Activated naive CD8-positive, alpha-beta T cell treated with anti-CD3 and anti-CD28 coated beads, Interleukin-2, amount 50 U/mL, for 16 hours (primary cell): ENCODE measurements at regions not wholly inside any gene's neighbourhood (a gene's known extent, or its start where the extent isn't known, plus 50 kb on each side); places are given as distances from the start of the nearest gene placed in this dataset.

Source experiments
- DNase-seq: peaks from one replicate; pipeline ENCODE4 v3.0.0-alpha.2; 2020; ENCODE audit warnings: low read depth, low spot score

DNA sequence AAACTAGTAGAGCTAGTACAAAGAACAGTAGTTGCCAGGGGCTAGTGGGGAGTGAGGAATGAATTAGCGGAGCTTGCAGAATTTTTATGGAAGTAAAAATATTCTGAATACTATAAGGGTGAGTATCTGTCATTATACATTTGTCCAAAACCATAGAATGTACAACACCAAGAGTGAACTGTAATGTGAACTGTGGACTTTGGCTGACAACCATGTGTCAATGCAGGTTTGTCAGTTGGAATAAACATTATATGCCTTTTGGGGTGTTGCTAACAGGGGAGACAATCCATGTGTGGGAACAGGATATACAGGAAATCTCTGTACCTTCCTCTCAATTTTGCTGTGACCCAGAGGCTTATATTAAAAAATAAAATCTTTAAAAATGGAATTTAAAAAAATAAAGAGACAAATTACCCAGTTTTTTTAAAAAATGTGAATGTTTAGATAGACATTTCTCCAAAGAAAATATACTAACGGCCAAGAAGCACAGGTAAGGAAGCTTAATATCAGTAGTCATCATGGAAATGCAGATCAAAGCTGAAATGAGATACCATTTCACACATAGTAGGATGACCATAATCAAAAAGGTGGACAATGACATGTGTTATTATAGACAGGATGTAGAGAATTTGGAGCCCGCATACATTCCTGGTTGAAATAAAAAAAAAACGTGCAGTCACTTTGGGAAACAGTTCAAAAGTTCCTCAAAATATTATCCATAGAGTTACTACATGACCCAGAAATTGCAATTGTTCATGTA is 899.8 kb downstream of the RAB28 start:
- no peak for DNase-seq

DNA sequence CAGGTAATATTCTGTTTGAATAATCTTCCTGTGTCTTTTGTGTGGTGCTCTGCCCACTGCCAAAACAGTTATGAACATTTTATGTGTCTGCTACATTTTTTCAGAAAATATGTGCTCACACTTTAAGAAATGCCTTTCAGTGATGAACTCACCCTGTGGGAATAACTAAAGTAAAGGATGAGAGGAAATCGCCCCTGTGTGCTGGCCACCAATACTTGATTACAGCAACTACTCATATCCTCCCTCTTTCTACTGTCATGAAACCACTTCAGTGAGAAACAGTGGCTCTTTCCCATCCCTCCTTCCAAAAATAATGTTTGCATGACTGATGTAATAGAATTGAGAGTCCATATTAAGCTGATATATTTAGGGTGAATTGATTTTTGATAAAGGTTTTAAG is 900.9 kb downstream of the RAB28 start:
- DNase-seq: no peak

GRCh38 chr4:12580787-12581186 is 903.4 kb downstream of the RAB28 start:
- no peak for DNase-seq

GRCh38 chr4:12579172-12579571 is 905.0 kb downstream of the RAB28 start:
- DNase-seq: no peak

- DNase-seq: no peak
Measured at GRCh38 chr4:12576409-12576808, 907.7 kb downstream of the RAB28 start.

DNA sequence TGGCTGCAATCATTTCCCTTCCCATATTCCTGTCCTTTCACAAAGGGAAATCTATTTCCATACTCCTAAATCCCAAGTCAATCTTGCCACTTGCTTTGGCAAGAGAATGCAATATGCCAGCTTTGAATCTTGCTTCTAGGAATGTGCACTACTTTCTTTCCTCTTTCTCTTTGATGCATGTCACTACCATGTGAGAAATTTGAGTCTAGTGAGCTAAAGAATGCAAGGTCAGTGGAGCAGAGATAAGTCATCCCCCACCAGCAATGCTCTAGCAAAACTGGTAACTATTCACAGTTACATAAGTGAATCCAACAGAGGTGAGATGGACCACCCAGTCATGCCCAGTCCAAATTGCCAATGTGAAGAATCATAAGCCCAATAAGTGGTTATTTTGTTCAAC is 910.4 kb downstream of the RAB28 start:
- no peak for DNase-seq

- DNase-seq: no peak
Measured at GRCh38 chr4:12562476-12563140, 921.5 kb downstream of the RAB28 start.

- DNase-seq: no peak
Measured at GRCh38 chr4:12562021-12562420, 922.1 kb downstream of the RAB28 start.

DNA sequence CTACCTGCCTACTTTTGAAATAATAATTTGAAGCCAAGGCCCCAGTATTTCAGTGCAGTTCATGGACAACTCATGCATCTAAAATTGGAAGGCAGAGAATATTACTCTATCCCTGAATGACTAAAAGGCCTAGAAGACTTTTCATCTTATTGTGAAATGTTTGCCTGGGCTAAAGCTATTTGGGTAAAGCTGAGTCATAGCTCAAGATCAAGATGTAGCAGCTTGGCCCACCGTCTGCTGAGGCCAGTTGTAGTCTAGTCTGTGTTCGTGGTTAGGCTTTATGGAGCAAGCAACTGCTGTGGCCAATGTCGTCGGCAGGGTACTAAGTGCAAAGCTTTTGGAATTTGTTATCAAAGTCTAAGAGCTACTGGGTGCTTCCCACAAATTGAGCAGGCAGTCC is 929.1 kb downstream of the RAB28 start:
- no peak for DNase-seq

- no peak for DNase-seq
Measured at GRCh38 chr4:12548678-12549077, 935.5 kb downstream of the RAB28 start.

DNA sequence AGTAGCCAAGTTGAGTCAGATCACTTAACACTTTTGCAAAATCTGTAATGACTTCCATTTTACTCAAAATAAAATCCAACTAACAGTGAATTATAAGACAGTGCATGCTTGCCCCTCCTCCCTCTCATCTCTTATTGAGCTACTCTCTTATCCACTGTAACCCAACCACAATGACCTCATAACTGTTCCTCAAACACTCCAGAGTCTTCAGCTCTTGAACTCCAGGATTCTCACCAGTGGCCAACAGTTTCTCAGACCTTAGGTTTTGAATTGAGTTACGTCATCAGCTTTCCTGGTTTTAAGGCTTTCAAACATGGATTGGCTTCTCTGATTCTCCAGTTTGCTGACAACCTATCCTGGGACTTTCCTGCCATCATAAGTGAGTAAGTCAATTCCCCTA is 938.3 kb downstream of the RAB28 start:
- DNase-seq: no peak

DNA sequence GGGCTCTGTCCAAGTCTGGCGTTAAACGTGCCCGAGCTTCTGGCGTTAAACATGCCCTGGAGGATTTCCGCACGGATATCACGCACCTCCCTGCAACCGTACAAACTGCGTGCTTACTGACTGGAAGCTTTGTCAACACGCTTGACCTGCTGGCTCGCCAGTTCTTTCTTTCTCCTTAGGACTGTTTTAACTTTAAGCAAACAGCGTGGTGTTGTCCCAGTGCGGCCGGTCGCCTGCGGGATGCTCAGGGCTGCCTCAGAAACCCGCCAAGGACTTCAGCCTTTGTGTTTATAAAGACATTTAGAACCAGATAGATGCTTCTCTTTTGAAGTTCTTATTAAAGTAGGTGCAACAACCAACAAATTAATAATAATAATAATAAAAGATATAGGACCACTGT is 946.0 kb downstream of the RAB28 start:
- no peak for DNase-seq

DNA sequence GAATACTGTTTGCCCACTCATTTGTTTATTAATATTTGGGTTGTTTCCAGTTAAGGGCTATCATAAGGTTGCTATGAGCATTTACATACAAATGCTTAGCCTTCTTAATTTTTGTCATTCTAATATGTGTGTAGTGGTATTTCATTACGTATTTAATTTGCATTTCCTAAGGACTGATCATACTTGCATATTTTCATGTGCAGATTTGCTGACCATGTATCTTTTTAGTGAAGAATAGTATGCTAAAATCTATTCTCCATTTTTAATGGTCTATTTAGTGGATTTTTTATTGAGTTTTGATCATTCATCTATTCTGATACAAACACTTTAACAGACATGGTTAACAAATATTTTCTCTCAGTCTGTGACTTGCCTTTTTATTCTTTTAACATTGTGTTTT is 949.5 kb downstream of the RAB28 start:
- DNase-seq: no peak

- DNase-seq: no peak
Measured at GRCh38 chr4:12519426-12519825, 964.7 kb downstream of the RAB28 start.

GRCh38 chr4:12507868-12508481 is 976.2 kb downstream of the RAB28 start:
- DNase-seq: no peak

DNA sequence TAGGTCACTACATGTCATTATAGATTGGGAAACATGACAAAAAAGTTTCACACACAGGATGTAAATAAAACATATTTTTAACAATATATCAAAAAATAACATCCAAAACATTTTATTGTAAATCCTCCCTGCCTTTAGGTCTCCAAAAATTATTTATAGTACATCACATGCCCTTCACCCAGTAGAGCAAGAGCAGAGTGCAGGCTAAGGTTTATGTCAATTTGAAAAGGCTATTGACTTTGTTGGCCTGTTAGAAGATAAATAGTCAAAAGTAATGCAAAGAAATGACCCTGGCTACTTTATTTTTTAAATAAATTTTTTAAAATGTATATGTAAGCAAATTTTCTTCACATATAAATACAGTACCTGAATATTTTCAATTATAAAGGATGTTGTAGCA is 983.7 kb downstream of the RAB28 start:
- DNase-seq: no peak

DNA sequence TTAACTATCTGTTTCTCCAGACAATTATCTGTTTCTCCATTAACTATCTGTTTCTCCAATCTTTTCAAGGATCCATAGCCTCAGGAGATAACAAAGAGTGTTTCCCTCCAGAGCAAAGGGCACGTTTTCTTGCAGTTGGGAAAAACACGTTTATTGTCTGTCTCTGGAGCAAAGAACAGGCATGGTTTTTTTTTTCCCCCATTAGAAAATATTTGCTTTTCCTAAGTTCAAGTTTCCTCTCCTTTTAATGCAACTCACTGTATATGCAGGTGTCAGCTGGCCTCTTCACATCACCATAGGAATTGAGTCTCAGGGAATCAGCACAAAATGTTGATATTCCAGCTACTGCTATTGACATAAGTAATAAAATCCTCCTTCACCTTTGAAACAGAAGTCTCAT is 984.4 kb downstream of the RAB28 start:
- DNase-seq: no peak

GRCh38 chr4:12495211-12495610 is 988.9 kb downstream of the RAB28 start:
- no peak for DNase-seq

- DNase-seq: no peak
Measured at GRCh38 chr4:12492730-12493393, 991.3 kb downstream of the RAB28 start.

GRCh38 chr4:12488672-12489071 is 995.5 kb downstream of the RAB28 start:
- DNase-seq: no peak

- DNase-seq: no peak
Measured at GRCh38 chr4:12487000-12487399, 997.1 kb downstream of the RAB28 start.

- DNase-seq: no peak
Measured at GRCh38 chr4:12472087-12472486, 1012.1 kb downstream of the RAB28 start.

DNA sequence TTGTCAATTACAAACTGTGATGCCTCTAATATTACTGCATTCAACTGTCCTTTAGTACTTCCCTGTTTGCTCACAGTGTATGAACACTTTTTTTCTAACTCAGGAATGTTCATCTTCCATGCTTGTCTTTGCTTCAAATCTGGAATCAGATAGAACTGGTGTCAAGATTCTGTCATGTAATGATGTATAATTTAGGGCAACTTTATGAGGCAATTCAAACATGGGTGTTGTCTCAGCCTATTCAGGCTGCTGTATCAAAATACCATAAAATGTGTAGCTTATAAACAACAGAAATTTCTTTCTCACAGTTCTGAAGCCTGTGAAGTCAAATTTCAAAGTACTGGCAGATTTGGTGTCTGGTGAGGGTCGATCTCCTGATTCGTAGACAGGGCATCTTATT is 1012.9 kb downstream of the RAB28 start:
- no peak for DNase-seq
